ENCODE measurements at regions not wholly inside any gene's neighbourhood (a gene's known extent, or its start where the extent isn't known, plus 50 kb on each side); places are given as distances from the start of the nearest gene placed in this dataset.

- DNase-seq: no peak
Measured at GRCh38 chr3:140816372-140817195, 125.1 kb upstream of the SLC25A36 start.

- no peak for DNase-seq
Measured at GRCh38 chr3:140821493-140821892, 120.1 kb upstream of the SLC25A36 start.

GRCh38 chr3:140822401-140823047 is 119.1 kb upstream of the SLC25A36 start:
- no peak for DNase-seq

DNA sequence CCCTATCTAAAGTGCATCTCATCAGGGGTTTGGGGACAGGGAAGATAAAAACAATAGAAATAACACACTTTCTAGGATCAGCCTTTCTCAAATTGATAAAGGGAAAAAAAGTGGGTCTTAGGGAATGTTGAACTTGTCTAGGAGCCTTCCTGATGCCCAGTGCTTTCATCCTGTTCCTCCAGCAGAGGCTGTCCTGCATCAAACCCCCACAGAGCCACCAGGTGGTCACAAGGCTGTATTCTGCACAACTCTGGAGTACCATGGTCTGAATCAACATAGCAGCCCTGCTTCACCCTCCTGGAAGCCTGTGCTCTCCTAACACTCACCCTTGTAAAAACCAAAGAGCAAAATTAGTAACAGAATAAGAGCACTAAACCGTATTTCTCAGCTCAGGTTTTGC is 118.5 kb upstream of the SLC25A36 start:
- no peak for DNase-seq

GRCh38 chr3:140827894-140828293 is 113.7 kb upstream of the SLC25A36 start:
- DNase-seq: no peak

DNA sequence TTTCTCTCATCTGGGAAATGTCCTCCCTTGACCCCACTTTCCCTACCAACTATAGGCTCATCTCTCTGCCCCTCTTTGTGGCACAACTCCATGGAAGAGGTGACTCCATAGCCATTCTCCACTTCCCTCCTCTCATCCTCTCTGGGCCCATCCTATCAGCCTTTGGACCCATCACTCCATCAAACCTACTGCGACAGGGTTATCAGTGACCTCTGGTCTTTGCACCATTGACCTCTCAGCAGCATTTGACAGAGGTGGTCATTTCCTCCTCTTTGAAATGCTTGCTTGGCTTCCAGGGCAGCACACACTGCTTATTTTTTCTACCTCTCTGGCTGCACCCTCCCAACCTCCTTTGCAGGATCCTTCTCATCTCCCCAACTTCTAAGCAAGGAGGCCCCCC is 113.1 kb upstream of the SLC25A36 start:
- no peak for DNase-seq

- no peak for DNase-seq
Measured at GRCh38 chr3:140829796-140830195, 111.8 kb upstream of the SLC25A36 start.

GRCh38 chr3:140830391-140830790 is 111.2 kb upstream of the SLC25A36 start:
- no peak for DNase-seq

DNA sequence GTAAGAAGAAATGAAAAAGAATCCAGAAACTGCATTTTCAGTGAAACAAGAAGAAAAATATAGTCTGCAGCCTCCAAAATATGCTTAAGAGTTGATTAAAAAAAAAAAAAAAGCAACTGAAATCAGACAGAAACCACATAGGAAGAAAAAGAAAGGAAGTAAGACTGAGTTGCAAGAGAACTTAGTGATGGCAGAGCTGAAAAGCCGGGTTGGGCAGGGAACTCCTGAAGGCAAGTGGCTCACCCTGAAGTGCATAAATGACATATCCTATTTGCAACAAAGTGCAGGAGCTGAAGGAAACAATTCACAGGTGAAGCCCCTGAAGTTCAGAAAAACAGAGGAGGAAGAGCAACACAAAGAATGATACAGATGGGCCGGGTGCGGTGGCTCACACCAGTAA is 108.8 kb upstream of the SLC25A36 start:
- no peak for DNase-seq

DNA sequence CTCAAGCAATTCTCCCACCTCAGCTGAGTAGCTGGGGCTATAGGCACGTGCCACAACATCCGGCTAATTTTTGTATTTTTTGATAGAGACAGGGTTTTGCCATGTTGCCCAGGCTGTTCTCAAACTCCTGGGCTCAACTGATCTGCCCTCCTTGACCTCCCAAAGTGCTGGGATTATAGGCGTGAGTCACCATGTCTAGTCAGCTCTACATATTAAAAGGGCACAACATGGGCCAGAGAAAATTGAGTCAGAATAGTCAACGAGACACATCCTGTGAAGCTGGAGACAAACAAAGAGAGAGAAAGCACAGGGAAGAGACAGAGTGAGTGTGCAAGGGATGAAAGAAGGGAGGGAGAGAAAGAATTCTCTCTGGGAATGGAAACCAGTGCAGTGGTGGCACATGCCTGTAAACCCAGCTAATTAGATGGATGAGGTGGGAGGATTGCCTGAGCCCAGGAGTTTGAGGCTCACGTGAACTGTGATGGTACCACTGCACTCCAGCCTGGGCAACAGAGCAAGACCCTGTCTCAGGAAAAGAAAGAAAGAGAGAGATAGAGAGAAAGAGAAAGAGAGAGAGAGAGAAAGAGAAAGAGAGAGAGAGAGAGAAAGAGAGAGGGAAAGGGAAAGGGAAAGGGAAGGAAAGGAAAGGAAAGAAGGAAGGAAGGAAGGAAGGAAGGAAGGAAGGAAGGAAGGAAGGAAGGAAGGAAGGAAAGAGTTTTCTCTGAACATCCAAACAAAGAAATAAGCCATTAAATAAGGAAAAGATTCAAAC is 107.2 kb upstream of the SLC25A36 start:
- no peak for DNase-seq

GRCh38 chr3:140842984-140843649 is 98.5 kb upstream of the SLC25A36 start:
- DNase-seq: no peak

GRCh38 chr3:140843656-140844055 is 98.0 kb upstream of the SLC25A36 start:
- DNase-seq: no peak

- DNase-seq: no peak
Measured at GRCh38 chr3:140844072-140844471, 97.6 kb upstream of the SLC25A36 start.

DNA sequence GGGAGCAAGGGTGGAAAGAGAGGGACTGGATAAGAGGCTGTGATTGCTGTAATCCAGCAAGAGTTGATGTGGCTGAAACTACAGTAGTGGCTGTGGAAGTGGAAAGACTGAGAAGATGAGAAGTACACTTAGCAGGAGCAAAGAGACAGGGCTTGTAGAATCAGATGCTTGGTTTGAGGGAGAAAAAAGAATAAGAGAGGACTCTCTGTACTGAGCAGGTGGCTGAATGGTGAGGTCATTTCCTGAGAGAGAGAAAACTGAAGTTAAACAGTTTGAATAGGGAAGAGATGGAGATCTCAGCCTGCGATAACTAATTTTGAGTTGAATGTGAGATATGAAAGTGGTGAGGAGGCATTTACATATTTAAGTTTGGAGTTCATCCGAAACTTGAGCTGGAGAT is 95.8 kb upstream of the SLC25A36 start:
- DNase-seq: no peak

- no peak for DNase-seq
Measured at GRCh38 chr3:140848666-140849065, 93.0 kb upstream of the SLC25A36 start.

GRCh38 chr3:140850210-140850955 is 91.3 kb upstream of the SLC25A36 start:
- no peak for DNase-seq

- no peak for DNase-seq
Measured at GRCh38 chr3:140854961-140855360, 86.7 kb upstream of the SLC25A36 start.

DNA sequence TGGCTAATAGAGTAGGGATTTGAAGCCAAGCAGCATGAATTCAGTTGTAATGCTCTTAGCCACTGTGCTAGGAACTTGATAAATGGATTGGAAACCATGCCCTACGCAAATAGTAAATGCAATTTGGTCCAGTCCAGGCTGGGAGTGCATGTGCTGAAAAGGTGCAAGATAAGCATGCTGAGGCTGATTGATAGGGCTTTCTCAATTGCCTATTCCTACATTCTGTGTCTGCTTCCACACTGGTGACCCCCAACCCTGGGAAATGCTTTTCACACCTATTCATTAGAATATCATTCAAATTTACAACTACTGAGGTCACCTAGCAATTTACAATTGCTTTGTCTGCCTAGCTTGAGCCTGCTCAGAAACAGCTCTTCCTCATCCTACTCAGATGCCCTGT is 84.7 kb upstream of the SLC25A36 start:
- DNase-seq: no peak

DNA sequence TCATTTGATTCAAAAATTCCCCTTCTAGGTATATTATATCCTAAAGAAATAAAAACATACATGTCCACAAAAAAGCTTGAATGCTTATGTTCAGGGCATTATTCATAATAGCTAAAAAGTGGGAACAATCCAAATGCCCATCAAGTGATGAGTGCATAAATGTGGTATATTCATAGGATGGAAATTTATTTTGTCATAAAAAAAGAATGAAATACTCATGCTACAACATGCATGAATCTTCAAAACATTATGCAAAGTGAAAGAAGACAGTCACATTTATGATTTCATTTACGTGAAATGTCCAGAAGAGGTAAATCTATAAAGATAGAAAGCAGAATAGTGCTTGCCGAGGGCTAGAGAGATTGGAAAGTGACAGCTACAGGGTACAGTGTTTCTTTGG is 83.6 kb upstream of the SLC25A36 start:
- DNase-seq: no peak

GRCh38 chr3:140859592-140860336 is 81.9 kb upstream of the SLC25A36 start:
- no peak for DNase-seq

GRCh38 chr3:140863580-140864009 is 78.0 kb upstream of the SLC25A36 start:
- DNase-seq: peak; percentile 49 to 55

GRCh38 chr3:140870351-140870750 is 71.3 kb upstream of the SLC25A36 start:
- no peak for DNase-seq

Data from stimulated activated CD4-positive, alpha-beta T cell treated with anti-CD3 and anti-CD28 coated beads, Interleukin-2, amount 100 ng/mL, for 48 hours (primary cell).